Nucleus accumbens (tissue), 56 donors: ENCODE measurements at regions not wholly inside any gene's neighbourhood (a gene's known extent, or its start where the extent isn't known, plus 50 kb on each side); places are given as distances from the start of the nearest gene placed in this dataset.

ENCODE experiments used
- DNase-seq, 56 donors: peaks; one replicate each; lab custom pipeline; 2025; lab: John Stamatoyannopoulos, UW

GRCh38 chr2:38207168-38207567, 131.2 kb upstream of the CYP1B1 start:
- DNase-seq, result no peak

- no peak for DNase-seq
These were observed 127.5 kb upstream of the CYP1B1 start for GRCh38 chr2:38203446-38203810.

- no peak for DNase-seq
These were observed 126.9 kb upstream of the CYP1B1 start for GRCh38 chr2:38202713-38203445.

GRCh38 chr2:38201784-38202183, 125.8 kb upstream of the CYP1B1 start:
- DNase-seq, result no peak

- no peak for DNase-seq
These were observed 124.6 kb upstream of the CYP1B1 start for GRCh38 chr2:38200598-38200997.

GRCh38 chr2:38199127-38199526, 123.2 kb upstream of the CYP1B1 start:
- DNase-seq, result no peak

GRCh38 chr2:38194751-38195150, 118.8 kb upstream of the CYP1B1 start:
- peak in 2 of 56 donors; percentile 2 to 15 for DNase-seq

GRCh38 chr2:38192976-38193375, 117.0 kb upstream of the CYP1B1 start:
- DNase-seq, result no peak

- DNase-seq, result no peak
These were observed 116.1 kb upstream of the CYP1B1 start for GRCh38 chr2:38192046-38192445.

- DNase-seq, result no peak
These were observed 115.6 kb upstream of the CYP1B1 start for GRCh38 chr2:38191516-38191915.

GRCh38 chr2:38190542-38191218, 114.7 kb upstream of the CYP1B1 start:
- no peak for DNase-seq

- no peak for DNase-seq
These were observed 111.6 kb upstream of the CYP1B1 start for GRCh38 chr2:38187541-38188011.

- DNase-seq, result no peak
These were observed 109.1 kb upstream of the CYP1B1 start for GRCh38 chr2:38185012-38185491.

- DNase-seq, result no peak
These were observed 106.6 kb upstream of the CYP1B1 start for GRCh38 chr2:38182492-38183003.

GRCh38 chr2:38181806-38182491, 106.0 kb upstream of the CYP1B1 start:
- no peak for DNase-seq

- no peak for DNase-seq
These were observed 104.8 kb upstream of the CYP1B1 start for GRCh38 chr2:38180754-38181153.

GRCh38 chr2:38178556-38179419, 102.8 kb upstream of the CYP1B1 start:
- no peak for DNase-seq

- DNase-seq, result peak in 3 of 56 donors; percentile 0 to 8 (median 7)
These were observed 102.2 kb upstream of the CYP1B1 start for GRCh38 chr2:38178119-38178518.

- DNase-seq, result no peak
These were observed 100.7 kb upstream of the CYP1B1 start for GRCh38 chr2:38176619-38177021.
